ENCODE measurements at regions not wholly inside any gene's neighbourhood (a gene's known extent, or its start where the extent isn't known, plus 50 kb on each side); places are given as distances from the start of the nearest gene placed in this dataset.

- TF ChIP-seq POLR2AphosphoS5 (IDR thresholded peaks at IDR 0.05) (no peak), POLR2A (IDR thresholded peaks at IDR 0.05) (no peak)
Measured at GRCh38 chr5:60490597-60491166, 209.3 kb downstream of the DEPDC1B start.
